ENCODE measurements at regions not wholly inside any gene's neighbourhood (a gene's known extent, or its start where the extent isn't known, plus 50 kb on each side); places are given as distances from the start of the nearest gene placed in this dataset.

DNA sequence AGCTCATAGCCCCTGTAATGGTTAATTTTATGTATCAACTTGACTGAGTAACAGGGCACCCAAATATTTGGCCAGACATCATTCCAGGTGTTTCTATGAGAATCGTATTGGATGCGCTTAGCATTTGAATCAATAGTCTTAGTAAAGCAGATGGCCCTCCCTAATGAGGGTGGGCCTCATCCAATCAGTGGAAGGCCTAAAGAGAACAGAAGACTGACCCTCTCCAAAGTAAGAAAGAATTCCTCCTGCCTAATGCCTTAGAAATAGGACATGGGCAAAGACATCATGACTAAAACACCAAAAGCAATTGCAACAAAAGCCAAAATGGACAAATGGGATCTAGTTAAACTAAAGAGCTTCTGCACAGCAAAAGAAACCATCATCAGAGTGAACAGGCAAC, 352.5 kb upstream of the SASH1 start:
- TF ChIP-seq MAFK (IDR thresholded peaks at IDR 0.05; ENCODE audit: low read depth, low read length) (no peak), EP300 (IDR thresholded peaks at IDR 0.05; ENCODE audit: borderline replicate concordance in 1 of 2, low read depth in 2 of 2, low read length in 2 of 2) (no peak), SP4 (IDR thresholded peaks at IDR 0.05; ENCODE audit: low read length) (no peak)
- TF ChIP-seq, protein P1, sequence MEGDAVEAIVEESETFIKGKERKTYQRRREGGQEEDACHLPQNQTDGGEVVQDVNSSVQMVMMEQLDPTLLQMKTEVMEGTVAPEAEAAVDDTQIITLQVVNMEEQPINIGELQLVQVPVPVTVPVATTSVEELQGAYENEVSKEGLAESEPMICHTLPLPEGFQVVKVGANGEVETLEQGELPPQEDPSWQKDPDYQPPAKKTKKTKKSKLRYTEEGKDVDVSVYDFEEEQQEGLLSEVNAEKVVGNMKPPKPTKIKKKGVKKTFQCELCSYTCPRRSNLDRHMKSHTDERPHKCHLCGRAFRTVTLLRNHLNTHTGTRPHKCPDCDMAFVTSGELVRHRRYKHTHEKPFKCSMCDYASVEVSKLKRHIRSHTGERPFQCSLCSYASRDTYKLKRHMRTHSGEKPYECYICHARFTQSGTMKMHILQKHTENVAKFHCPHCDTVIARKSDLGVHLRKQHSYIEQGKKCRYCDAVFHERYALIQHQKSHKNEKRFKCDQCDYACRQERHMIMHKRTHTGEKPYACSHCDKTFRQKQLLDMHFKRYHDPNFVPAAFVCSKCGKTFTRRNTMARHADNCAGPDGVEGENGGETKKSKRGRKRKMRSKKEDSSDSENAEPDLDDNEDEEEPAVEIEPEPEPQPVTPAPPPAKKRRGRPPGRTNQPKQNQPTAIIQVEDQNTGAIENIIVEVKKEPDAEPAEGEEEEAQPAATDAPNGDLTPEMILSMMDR (IDR thresholded peaks at IDR 0.05; ENCODE audit: control extremely low read depth in 1 of 3, insufficient read depth in 1 of 3, low read depth in 1 of 3, low read length in 3 of 3): no peak

Measured in H1 (cell line).